ACC112 (cell line): ENCODE measurements at regions not wholly inside any gene's neighbourhood (a gene's known extent, or its start where the extent isn't known, plus 50 kb on each side); places are given as distances from the start of the nearest gene placed in this dataset.

Experiments used
- H2AFZ ChIP-seq: fragments of 200-600 bp; sonication (generic); one replicate; pipeline ENCODE4 v1.6.0; 2017; ENCODE audit warnings: antibody characterized with exemption, low read length; ENCODE audit not compliant: unreplicated experiment
- H3K27ac ChIP-seq: fragments of 200-600 bp; sonication (generic); 2 replicates; pipeline ENCODE4 v1.5.1; 2014; ENCODE audit warnings: low read depth, mild to moderate bottlenecking, antibody characterized with exemption, low read length, moderate library complexity
- H3K27me3 ChIP-seq: fragments of 200-600 bp; sonication (generic); 2 replicates; pipeline ENCODE4 v1.6.1; 2014; ENCODE audit warnings: mild to moderate bottlenecking, antibody characterized with exemption, low read length, moderate library complexity, mixed read lengths; ENCODE audit not compliant: insufficient read depth
- H3K36me3 ChIP-seq: fragments of 200-600 bp; sonication (generic); 2 replicates; pipeline ENCODE4 v1.6.1; 2016; ENCODE audit warnings: mild to moderate bottlenecking, antibody characterized with exemption, low read length, moderate library complexity, mixed read lengths; ENCODE audit not compliant: insufficient read depth
- H3K4me1 ChIP-seq: fragments of 200-600 bp; sonication (generic); one replicate; pipeline ENCODE4 v1.6.1; 2016; ENCODE audit warnings: low read length, mixed read lengths; ENCODE audit not compliant: insufficient read depth, unreplicated experiment, control insufficient read depth
- H3K4me3 ChIP-seq: fragments of 200-600 bp; sonication (generic); 2 replicates; pipeline ENCODE4 v1.5.1; 2014; ENCODE audit warnings: mild to moderate bottlenecking, low read depth, low read length
- H3K79me2 ChIP-seq: fragments of 200-600 bp; sonication (generic); one replicate; pipeline ENCODE4 v1.6.0; 2016; ENCODE audit warnings: low read length; ENCODE audit not compliant: control insufficient read depth, unreplicated experiment, insufficient read depth

DNA sequence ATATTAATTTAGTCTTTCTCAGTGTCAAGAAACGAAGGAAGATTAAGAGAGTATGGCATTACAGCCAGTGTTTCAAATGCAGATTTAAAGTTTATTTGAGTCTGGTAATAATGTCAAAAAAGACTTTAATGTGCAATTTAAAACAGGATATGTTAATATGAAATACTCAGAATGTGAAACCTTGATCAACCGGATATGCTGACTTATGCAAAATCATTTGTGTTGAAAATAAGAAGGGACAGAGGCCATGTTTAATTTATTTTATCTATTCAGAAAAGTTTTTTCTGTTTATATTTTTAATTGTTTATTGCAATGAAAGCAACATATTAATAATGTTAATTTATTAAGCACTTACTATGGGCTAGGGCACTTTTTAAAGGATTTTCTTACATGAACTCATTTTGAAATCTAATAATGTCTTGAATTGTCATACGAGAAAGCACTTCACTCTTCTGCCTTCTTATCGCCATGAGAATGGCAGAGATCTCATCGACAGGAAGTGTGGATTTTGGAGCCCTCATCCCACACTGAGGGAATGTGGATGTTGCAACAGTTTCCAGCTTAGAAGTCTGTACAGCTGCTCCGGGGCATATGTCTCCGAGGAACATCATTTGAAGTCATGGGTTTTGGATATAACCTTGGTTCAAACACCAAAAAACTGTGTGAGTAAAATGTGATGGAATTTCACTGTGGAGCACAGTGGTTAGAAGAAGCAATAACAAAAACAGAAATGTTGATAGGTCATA lies 1410.4 kb downstream of the EPHA7 start:
- Histone ChIP-seq H3K27ac (no peak overlapping the region), H3K79me2 (no peaks in the 10 kb centered on the region), H3K4me1 (no peaks in the 10 kb centered on the region), H3K4me3 (no peak overlapping the region), H2AFZ (no peak overlapping the region), H3K27me3 (no peaks in the 10 kb centered on the region), H3K36me3 (no peaks in the 10 kb centered on the region)

DNA sequence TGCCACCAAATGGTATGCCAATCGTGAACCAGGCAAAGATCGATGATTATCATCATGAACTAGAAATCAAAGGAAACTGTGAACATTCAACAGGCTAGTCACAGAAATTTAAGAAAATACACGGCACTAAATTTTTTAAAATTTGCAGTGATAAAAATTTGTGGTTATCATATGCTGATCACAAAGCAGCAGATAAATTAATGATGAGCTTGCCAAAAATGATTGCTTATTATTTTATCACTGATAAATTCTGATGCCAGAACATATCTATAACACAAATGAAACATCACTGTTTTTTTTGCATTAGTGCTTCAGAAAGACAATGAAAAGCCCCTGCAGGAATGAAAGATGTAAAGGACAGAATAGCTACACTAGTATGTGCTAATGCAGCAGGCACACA lies 1413.2 kb upstream of the MAP3K7 start:
- no peak overlapping the region for H3K27ac ChIP-seq
- no peaks in the 10 kb centered on the region for H3K27me3 ChIP-seq
- H3K4me3 ChIP-seq = no peak overlapping the region
- no peaks in the 10 kb centered on the region for H3K79me2 ChIP-seq
- H2AFZ ChIP-seq = no peak overlapping the region
- no peaks in the 10 kb centered on the region for H3K36me3 ChIP-seq
- no peaks in the 10 kb centered on the region for H3K4me1 ChIP-seq

DNA sequence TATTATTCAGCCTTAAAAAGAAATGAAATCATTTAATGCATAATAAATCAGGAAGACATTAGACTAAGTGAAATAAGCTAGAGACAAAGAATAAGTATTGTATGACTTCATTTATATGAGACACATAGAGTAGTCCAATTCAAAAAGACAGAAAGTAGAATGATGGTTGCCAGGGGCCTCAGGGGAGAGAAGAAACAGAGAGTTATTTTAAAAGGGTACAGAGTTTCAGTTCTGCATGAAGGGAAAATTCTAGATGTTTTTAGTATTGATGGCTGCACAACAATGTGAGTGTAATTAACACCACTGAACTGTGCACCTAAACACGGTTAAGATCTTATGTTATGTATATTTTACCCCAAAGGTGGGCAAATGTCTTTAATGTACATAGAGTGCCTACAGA lies 1407.9 kb upstream of the MAP3K7 start:
- no peaks in the 10 kb centered on the region for H3K36me3 ChIP-seq
- H3K4me1 ChIP-seq = no peaks in the 10 kb centered on the region
- H2AFZ ChIP-seq = no peak overlapping the region
- no peak overlapping the region for H3K27ac ChIP-seq
- H3K27me3 ChIP-seq = no peaks in the 10 kb centered on the region
- H3K79me2 ChIP-seq = no peaks in the 10 kb centered on the region
- no peak overlapping the region for H3K4me3 ChIP-seq

DNA sequence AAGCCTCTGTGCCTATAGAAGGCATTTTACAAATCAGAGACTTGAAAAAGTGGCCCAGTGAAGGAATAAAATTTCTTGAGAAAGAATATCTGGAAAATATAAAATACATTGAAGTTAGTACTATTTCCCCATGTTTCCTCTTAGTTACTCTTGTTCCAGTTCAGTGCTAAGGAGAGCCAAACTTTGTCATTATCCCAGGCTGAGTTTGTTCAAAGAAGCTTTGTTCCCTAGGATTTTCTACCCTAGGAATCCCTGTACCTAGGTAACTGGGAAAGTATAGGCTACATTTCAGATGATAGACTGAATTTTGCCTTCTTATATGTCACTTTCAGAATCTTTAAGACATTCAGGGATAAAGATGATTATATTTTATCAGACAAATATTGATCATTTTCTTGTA lies 1395.7 kb upstream of the MAP3K7 start:
- H3K4me3 ChIP-seq = no peak overlapping the region

DNA sequence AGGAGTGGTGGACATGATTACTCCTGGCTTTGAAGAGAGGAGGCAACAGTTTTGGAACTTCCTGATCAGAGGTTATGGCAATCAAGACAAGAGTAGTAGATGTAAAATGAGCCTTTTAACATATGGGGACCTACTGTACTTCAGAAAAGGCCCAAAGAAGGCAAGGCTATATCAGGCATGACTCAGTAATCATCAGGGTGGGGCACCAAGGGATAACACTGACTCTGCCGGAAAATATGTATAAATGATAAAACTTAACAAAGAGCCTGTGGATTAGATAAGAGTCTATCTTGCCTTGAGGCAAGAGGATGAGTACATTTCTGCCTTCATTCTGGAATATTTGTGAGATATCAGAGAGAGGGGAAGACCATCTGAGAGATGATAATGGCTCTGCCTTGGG lies 1389.9 kb upstream of the MAP3K7 start:
- H3K27ac ChIP-seq = no peak overlapping the region
- no peaks in the 10 kb centered on the region for H3K27me3 ChIP-seq
- H3K4me3 ChIP-seq = no peak overlapping the region
- H3K36me3 ChIP-seq = no peaks in the 10 kb centered on the region
- no peaks in the 10 kb centered on the region for H3K79me2 ChIP-seq
- no peak overlapping the region for H2AFZ ChIP-seq
- no peaks in the 10 kb centered on the region for H3K4me1 ChIP-seq

More for the DNA sequence above, 1395.7 kb upstream of the MAP3K7 start:
- no peaks in the 10 kb centered on the region for H3K36me3 ChIP-seq
- H3K27me3 ChIP-seq = no peaks in the 10 kb centered on the region
- H2AFZ ChIP-seq = no peak overlapping the region
- no peak overlapping the region for H3K27ac ChIP-seq
- H3K79me2 ChIP-seq = no peaks in the 10 kb centered on the region
- no peaks in the 10 kb centered on the region for H3K4me1 ChIP-seq

DNA sequence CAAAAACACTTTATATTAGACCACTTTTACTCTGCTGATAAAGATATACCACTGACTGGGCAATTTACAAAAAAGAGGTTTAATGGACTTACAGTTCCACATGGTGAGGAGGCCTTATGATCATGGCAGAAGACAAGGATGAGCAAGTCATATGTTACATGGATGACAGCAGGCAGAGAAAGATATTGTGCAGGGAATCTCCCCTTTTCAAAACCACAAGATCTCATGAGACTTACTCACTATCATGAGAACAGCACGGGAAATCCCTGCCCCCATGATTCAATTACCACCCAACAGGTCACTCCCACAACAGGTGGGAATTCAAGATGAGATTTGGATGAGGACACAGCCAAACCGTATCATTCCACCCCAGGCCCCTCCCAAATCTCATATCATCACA lies 1383.8 kb upstream of the MAP3K7 start:
- H2AFZ ChIP-seq = no peak overlapping the region
- H3K36me3 ChIP-seq = no peaks in the 10 kb centered on the region
- H3K4me1 ChIP-seq = no peaks in the 10 kb centered on the region
- H3K79me2 ChIP-seq = no peaks in the 10 kb centered on the region
- no peak overlapping the region for H3K27ac ChIP-seq
- H3K27me3 ChIP-seq = no peaks in the 10 kb centered on the region
- no peak overlapping the region for H3K4me3 ChIP-seq

DNA sequence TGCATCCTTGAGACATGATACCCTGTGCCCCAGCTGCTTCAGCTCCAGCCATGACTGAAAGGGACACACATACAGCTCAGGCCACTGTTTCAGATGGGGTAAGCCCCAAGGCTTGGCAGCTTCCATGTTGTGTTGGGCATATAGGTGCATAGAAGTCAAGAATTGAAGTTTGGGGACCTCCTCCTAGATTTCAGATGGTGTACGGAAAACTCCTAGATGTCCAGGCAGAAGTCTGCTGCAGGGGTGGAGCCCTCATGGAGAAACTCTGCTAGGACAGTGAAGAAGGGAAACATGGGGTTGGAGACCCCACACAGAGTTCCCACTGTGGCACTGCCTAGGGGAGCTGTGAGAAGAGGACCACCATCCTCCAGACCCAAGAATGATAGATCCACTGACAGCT lies 1379.0 kb upstream of the MAP3K7 start:
- Histone ChIP-seq H3K4me1 (no peaks in the 10 kb centered on the region), H2AFZ (no peak overlapping the region), H3K36me3 (no peaks in the 10 kb centered on the region), H3K4me3 (no peak overlapping the region), H3K27me3 (no peaks in the 10 kb centered on the region), H3K27ac (no peak overlapping the region), H3K79me2 (no peaks in the 10 kb centered on the region)

DNA sequence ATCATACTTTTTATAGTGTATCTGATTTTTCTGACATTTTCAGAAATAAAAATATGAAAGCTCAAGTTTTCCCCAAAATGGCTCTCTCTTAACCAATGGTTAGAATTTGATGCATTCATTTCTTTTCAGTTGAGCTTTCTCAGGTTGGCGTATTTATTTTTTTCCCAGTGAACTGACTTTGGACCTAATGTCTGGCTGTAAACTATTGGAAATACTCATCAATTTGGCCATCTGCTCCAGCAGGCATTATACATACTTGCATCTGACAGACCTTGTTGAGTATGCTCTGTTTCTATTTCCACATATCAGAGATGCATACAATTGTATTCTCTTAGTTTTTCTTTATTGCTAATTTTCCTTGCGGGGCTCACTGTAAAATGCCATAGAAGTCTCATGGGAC lies 1374.8 kb upstream of the MAP3K7 start:
- no peak overlapping the region for H2AFZ ChIP-seq
- no peaks in the 10 kb centered on the region for H3K4me1 ChIP-seq
- no peaks in the 10 kb centered on the region for H3K27me3 ChIP-seq
- H3K27ac ChIP-seq = no peak overlapping the region
- no peak overlapping the region for H3K4me3 ChIP-seq
- no peaks in the 10 kb centered on the region for H3K36me3 ChIP-seq
- H3K79me2 ChIP-seq = no peaks in the 10 kb centered on the region

DNA sequence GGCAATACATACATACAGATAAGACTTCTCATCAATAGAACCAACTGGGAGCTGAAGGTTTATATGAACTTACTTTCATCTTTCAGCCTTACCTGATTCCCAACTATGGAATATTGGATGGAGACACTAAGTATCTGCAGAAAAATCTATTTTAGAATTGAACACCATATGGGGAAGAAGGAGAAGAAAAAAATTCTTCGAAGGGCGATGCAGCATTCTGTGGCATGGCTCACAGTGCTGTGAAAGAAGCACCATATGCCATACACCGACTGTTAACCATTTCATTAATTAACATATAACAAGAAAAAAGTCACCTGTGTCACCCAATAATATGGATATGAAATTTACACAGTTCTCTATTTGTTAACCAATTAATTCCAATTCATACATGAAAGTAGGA lies 1374.4 kb upstream of the MAP3K7 start:
- no peak overlapping the region for H3K4me3 ChIP-seq
- H3K27me3 ChIP-seq = no peaks in the 10 kb centered on the region
- no peaks in the 10 kb centered on the region for H3K4me1 ChIP-seq
- no peak overlapping the region for H3K27ac ChIP-seq
- H2AFZ ChIP-seq = no peak overlapping the region
- no peaks in the 10 kb centered on the region for H3K36me3 ChIP-seq
- H3K79me2 ChIP-seq = no peaks in the 10 kb centered on the region

DNA sequence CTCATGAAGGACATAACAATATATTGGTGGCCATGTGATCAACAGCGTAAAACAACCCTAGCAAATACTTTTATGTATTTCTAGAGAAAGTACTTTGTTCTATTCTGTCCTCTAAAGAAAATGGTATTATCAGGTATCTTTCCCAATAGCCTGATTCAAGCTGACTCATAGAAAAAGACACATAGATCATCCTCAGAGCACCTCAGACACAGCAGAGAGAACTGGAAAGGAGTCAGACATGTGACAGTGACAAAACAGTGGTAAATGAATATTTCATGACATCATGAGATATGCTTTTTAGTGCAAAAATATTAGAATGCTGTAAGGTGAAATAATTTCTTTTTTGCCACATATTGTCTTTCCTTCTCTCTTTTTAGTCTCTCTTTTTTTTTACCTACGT lies 1355.0 kb upstream of the MAP3K7 start:
- no peaks in the 10 kb centered on the region for H3K4me1 ChIP-seq

DNA sequence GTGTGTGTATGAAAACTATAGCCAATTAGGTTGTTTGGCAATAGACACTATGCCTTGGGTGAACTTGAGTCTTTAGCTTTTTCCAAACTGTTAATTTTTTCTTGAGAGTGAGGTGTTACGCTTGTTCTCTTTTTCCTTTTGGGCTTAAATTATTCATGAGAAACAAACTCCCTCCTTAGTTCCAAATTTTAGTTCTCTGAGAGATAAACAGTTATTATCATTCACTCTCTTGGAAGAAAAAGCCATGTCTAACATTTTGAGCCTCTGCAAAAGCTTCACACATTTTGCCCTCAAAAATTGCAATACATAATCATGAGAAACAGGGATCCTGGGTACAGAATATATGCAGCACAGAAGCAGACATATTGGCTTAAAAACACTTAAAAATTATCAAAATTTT lies 1353.9 kb upstream of the MAP3K7 start:
- Histone ChIP-seq H3K4me3 (no peak overlapping the region), H3K27me3 (no peaks in the 10 kb centered on the region), H3K79me2 (no peaks in the 10 kb centered on the region), H3K36me3 (no peaks in the 10 kb centered on the region), H2AFZ (no peak overlapping the region), H3K4me1 (no peaks in the 10 kb centered on the region), H3K27ac (no peak overlapping the region)

More for the DNA sequence above, 1355.0 kb upstream of the MAP3K7 start:
- no peak overlapping the region for H2AFZ ChIP-seq
- H3K79me2 ChIP-seq = no peaks in the 10 kb centered on the region
- no peaks in the 10 kb centered on the region for H3K27me3 ChIP-seq
- no peaks in the 10 kb centered on the region for H3K36me3 ChIP-seq
- H3K4me3 ChIP-seq = no peak overlapping the region
- no peak overlapping the region for H3K27ac ChIP-seq
